ENCODE measurements at regions not wholly inside any gene's neighbourhood (a gene's known extent, or its start where the extent isn't known, plus 50 kb on each side); places are given as distances from the start of the nearest gene placed in this dataset. TPM values are rescaled to one million over a fixed set of nuclear protein-coding genes. Genes with fewer than 3 reads are reported as not detected.

- no peak overlapping the region for H3K27ac Mint-ChIP-seq
- no peak overlapping the region for H3K4me2 ChIP-seq
- H3K36me3 ChIP-seq = no peaks in the 10 kb centered on the region
- H3K27me3 Mint-ChIP-seq (ENCODE audit: insufficient read depth, low read depth) = peaks cover 3% of the 10 kb centered on the region
- no peak overlapping the region for H3K9ac ChIP-seq
- H3K4me1 ChIP-seq = no peaks in the 10 kb centered on the region
- TF ChIP-seq EZH2 (IDR thresholded peaks at IDR 0.05) = no peak
- TF ChIP-seq, protein P1, sequence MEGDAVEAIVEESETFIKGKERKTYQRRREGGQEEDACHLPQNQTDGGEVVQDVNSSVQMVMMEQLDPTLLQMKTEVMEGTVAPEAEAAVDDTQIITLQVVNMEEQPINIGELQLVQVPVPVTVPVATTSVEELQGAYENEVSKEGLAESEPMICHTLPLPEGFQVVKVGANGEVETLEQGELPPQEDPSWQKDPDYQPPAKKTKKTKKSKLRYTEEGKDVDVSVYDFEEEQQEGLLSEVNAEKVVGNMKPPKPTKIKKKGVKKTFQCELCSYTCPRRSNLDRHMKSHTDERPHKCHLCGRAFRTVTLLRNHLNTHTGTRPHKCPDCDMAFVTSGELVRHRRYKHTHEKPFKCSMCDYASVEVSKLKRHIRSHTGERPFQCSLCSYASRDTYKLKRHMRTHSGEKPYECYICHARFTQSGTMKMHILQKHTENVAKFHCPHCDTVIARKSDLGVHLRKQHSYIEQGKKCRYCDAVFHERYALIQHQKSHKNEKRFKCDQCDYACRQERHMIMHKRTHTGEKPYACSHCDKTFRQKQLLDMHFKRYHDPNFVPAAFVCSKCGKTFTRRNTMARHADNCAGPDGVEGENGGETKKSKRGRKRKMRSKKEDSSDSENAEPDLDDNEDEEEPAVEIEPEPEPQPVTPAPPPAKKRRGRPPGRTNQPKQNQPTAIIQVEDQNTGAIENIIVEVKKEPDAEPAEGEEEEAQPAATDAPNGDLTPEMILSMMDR (IDR thresholded peaks at IDR 0.05) = no peak
- no peak for TF ChIP-seq EZH2phosphoT487 (IDR thresholded peaks at IDR 0.05)
- no peaks in the 10 kb centered on the region for H3K27me3 ChIP-seq
- no peaks in the 10 kb centered on the region for H3K79me2 ChIP-seq (ENCODE audit: low read depth)
- no peak overlapping the region for H2AFZ ChIP-seq (replicated peaks)
- no peak overlapping the region for H3K4me3 Mint-ChIP-seq
- no peaks in the 10 kb centered on the region for H3K9me3 ChIP-seq (ENCODE audit: low read depth)
- H3K27ac ChIP-seq = no peak overlapping the region
- H4K20me1 ChIP-seq (ENCODE audit: low read depth) = no peaks in the 10 kb centered on the region
- H3K9me3 Mint-ChIP-seq = peaks cover 7% of the 10 kb centered on the region
- no peaks in the 10 kb centered on the region for H3F3A ChIP-seq (ENCODE audit: low read depth)
- no peak for DNase-seq (ENCODE audit: low spot score)
- H3K4me1 Mint-ChIP-seq = no peaks in the 10 kb centered on the region
- no peak overlapping the region for H3K4me3 ChIP-seq
- H3K36me3 Mint-ChIP-seq = no peaks in the 10 kb centered on the region
Measured at GRCh38 chr5:9686216-9686615, 56.1 kb upstream of the TAS2R1 start.

DNA sequence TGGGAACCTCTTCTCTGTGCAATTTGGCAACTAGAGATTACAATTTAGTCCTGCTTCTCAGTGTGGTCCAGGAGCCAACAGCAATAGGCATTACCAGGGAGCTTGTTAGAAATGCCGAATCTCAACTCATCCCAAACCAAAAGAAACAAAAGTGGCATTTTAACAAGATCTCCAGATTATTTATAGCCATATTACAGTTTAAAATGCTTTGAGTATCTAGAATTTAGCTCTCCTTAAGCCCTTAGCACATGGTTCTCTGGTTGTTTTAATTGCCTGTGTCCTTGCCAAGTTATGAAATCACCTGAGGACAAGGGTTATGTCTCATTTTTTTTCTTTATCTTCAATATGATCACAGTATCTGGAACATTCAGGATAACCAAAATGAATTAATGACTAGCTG lies 51.6 kb upstream of the TAS2R1 start:
- H3K27me3 Mint-ChIP-seq (ENCODE audit: insufficient read depth, low read depth) = peaks cover 2% of the 10 kb centered on the region
- Histone ChIP-seq H3F3A (ENCODE audit: low read depth) (no peaks in the 10 kb centered on the region), H3K27ac (no peak overlapping the region), H2AFZ (replicated peaks) (no peak overlapping the region), H3K79me2 (ENCODE audit: low read depth) (no peaks in the 10 kb centered on the region), H3K27me3 (no peaks in the 10 kb centered on the region), H3K4me1 (no peaks in the 10 kb centered on the region), H3K36me3 (no peaks in the 10 kb centered on the region), H4K20me1 (ENCODE audit: low read depth) (no peaks in the 10 kb centered on the region), H3K9me3 (ENCODE audit: low read depth) (no peaks in the 10 kb centered on the region), H3K4me3 (no peak overlapping the region), H3K4me2 (no peak overlapping the region), H3K9ac (no peak overlapping the region)
- no peak overlapping the region for H3K4me3 Mint-ChIP-seq
- H3K9me3 Mint-ChIP-seq = peaks cover 5% of the 10 kb centered on the region
- DNase-seq (ENCODE audit: low spot score) = no peak
- TF ChIP-seq, protein P1 (IDR thresholded peaks at IDR 0.05) = no peak
- no peak for TF ChIP-seq EZH2 (IDR thresholded peaks at IDR 0.05)
- no peak for TF ChIP-seq EZH2phosphoT487 (IDR thresholded peaks at IDR 0.05)
- H3K27ac Mint-ChIP-seq = no peak overlapping the region
- no peaks in the 10 kb centered on the region for H3K4me1 Mint-ChIP-seq
- H3K36me3 Mint-ChIP-seq = no peaks in the 10 kb centered on the region

Small RNA genes lying in the stretch of these regions (small RNA-seq; reads per million reads assigned to genes)
- gene AC034229.5 (not detected), gene AC034229.6 (not detected), gene AC091905.3 (not detected), gene AC091905.4 (not detected), gene RNA5SP177 (0.14 reads per million)

All from neural progenitor cell (in vitro differentiated cells).